ENCODE measurements at regions not wholly inside any gene's neighbourhood (a gene's known extent, or its start where the extent isn't known, plus 50 kb on each side); places are given as distances from the start of the nearest gene placed in this dataset.
A peak's percentile ranks its signal among the peaks of the same experiment; 100 is the strongest.

- H3K27me3 Mint-ChIP-seq (ENCODE audit: low read depth), result peaks cover 32% of the 10 kb centered on the region
- TF ChIP-seq CTCF (conservative IDR thresholded peaks at IDR 0.05), result no peak
- no peak overlapping the region for H3K27ac ChIP-seq (ENCODE audit: insufficient read length, low read depth, low read length)
These were observed 107.4 kb upstream of the FAM204A start for GRCh38 chr10:118449521-118449920.

More at GRCh38 chr10:118449521-118449920, 107.4 kb upstream of the FAM204A start:
- Histone ChIP-seq H3K79me1 (ENCODE audit: insufficient read depth, low read depth, low read length, poor library complexity, severe bottlenecking) (no peaks in the 10 kb centered on the region), H3K18ac (ENCODE audit: insufficient read length, low read depth, low read length) (no peak overlapping the region), H3K9me3 (ENCODE audit: control insufficient read depth, low read depth, low read length) (no peaks in the 10 kb centered on the region), H2BK15ac (ENCODE audit: low read depth, low read length) (no peak overlapping the region), H3K27me3 (ENCODE audit: insufficient read depth, low read length) (no peaks in the 10 kb centered on the region; the same call in 1 of the 2 replicates), H4K5ac (ENCODE audit: insufficient read length, low read depth, low read length) (no peak overlapping the region), H3K23me2 (ENCODE audit: insufficient read length, low read depth, low read length, poor library complexity, severe bottlenecking) (no peaks in the 10 kb centered on the region), H3K56ac (ENCODE audit: insufficient read length, low read depth, low read length) (no peak overlapping the region), H4K20me1 (ENCODE audit: control insufficient read depth, insufficient read depth, insufficient read length) (no peaks in the 10 kb centered on the region), H3K4me1 (ENCODE audit: insufficient read depth, low read length) (no peaks in the 10 kb centered on the region), H3K4me2 (ENCODE audit: insufficient read depth, insufficient read length, low read length) (no peak overlapping the region), H3T11ph (ENCODE audit: low read length) (no peak overlapping the region), H4K91ac (ENCODE audit: insufficient read length, low read depth, low read length) (no peak overlapping the region), H2BK5ac (ENCODE audit: insufficient read length, low read length) (no peak overlapping the region), H2AK5ac (ENCODE audit: insufficient read length, low read length) (no peak overlapping the region), H3K14ac (ENCODE audit: insufficient read depth, low read length) (no peak overlapping the region), H2AFZ (ENCODE audit: low read length) (no peak overlapping the region), H3K79me2 (ENCODE audit: insufficient read depth, low read length) (no peaks in the 10 kb centered on the region), H3K23ac (ENCODE audit: insufficient read length, low read depth, low read length) (no peak overlapping the region), H3K4ac (ENCODE audit: low read depth, low read length) (no peak overlapping the region), H2BK120ac (ENCODE audit: low read depth, low read length, poor library complexity, severe bottlenecking) (no peak overlapping the region), H3K9ac (ENCODE audit: extremely low read depth, insufficient read length, low read length) (no peak overlapping the region), H2BK12ac (ENCODE audit: insufficient read length, low read depth, low read length) (no peak overlapping the region), H2BK20ac (ENCODE audit: low read depth, low read length, poor library complexity, severe bottlenecking) (no peak overlapping the region), H4K8ac (replicated peaks; ENCODE audit: insufficient read length, low read depth, low read length) (no peak overlapping the region)
- Mint-ChIP-seq H3K4me3 (no peak overlapping the region), H3K27ac (no peak overlapping the region), H3K9me3 (peaks cover 7 to 9% of the 10 kb centered on the region in 2 experiments), H3K36me3 (ENCODE audit: insufficient read depth in 1 of 3, low read depth in 3 of 3) (peaks cover 0 to 11% (median 2%) of the 10 kb centered on the region in 3 experiments; a peak in 4 of 7 replicates), H3K4me1 (peaks cover 0 to 6% of the 10 kb centered on the region in 2 experiments)
- WGBS (ENCODE audit: extremely low coverage, insufficient read length, low lambda C conversion rate), result no CpG with 5 or more reads among the region's 9 CpGs
- peak; percentile 39 for DNase-seq
